ENCODE measurements at regions not wholly inside any gene's neighbourhood (a gene's known extent, or its start where the extent isn't known, plus 50 kb on each side); places are given as distances from the start of the nearest gene placed in this dataset.
"Not testable (repeated sequence)": the region's sequence is repeated elsewhere in the genome, so short reads cannot be mapped to it uniquely, and the experiment has no call there.

- no peak overlapping the region for H3K27ac Mint-ChIP-seq
These were observed 392.8 kb downstream of the JRKL start for GRCh38 chr11:96782632-96783031.

DNA sequence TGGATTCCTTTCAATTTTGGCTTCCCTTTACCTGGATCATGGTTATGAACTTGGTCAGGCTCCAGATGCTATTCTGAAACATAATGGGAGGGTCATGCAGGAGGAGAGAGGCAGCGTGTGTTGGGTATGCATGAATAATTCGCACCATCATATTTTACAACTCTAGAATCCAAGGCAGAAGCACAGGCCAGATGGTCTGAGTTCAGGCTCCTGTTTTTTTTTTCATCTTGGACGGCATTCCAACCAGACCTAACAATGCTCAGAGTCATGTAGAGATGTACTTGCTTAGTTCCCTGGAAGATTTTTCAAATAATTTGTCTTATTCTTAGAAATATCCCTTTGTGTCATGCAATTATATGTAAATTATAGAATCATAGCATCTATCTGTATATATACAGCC is 393.5 kb downstream of the JRKL start:
- H3K9me3 Mint-ChIP-seq, result no peaks in the 10 kb centered on the region
- H3K27ac Mint-ChIP-seq, result no peak overlapping the region
- no peaks in the 10 kb centered on the region for H3K4me1 Mint-ChIP-seq (ENCODE audit: low read depth)
- no peaks in the 10 kb centered on the region for H3K27me3 Mint-ChIP-seq
- H3K4me3 Mint-ChIP-seq, result no peak overlapping the region
- H3K36me3 Mint-ChIP-seq (ENCODE audit: low read depth), result no peaks in the 10 kb centered on the region

More at GRCh38 chr11:96782632-96783031, 392.8 kb downstream of the JRKL start:
- Mint-ChIP-seq H3K36me3 (ENCODE audit: low read depth) (no peaks in the 10 kb centered on the region), H3K4me1 (ENCODE audit: low read depth) (no peaks in the 10 kb centered on the region), H3K9me3 (no peaks in the 10 kb centered on the region), H3K27me3 (no peaks in the 10 kb centered on the region), H3K4me3 (no peak overlapping the region)

DNA sequence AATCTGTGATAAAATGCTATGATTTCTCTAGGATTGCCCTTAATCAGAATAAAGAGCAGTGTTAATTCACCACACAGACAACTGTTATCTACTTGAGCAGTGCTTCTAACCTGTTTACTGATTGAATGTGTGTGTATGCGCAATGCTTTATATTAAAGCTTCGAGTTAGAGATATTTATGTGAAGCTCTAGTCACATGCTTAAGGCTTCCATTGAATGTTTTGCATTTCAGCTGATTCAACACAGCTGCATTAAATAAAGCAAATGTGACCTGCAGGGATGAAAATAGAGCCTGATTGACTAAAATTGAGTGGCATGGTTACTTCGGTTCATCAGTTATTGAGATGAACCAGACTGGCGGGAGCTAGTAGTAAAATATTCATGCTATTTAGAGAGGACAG is 395.3 kb downstream of the JRKL start:
- no peaks in the 10 kb centered on the region for H3K36me3 Mint-ChIP-seq (ENCODE audit: low read depth)
- no peak overlapping the region for H3K4me3 Mint-ChIP-seq
- no peak overlapping the region for H3K27ac Mint-ChIP-seq
- no peaks in the 10 kb centered on the region for H3K4me1 Mint-ChIP-seq (ENCODE audit: low read depth)
- H3K27me3 Mint-ChIP-seq, result no peaks in the 10 kb centered on the region
- peaks cover 6% of the 10 kb centered on the region for H3K9me3 Mint-ChIP-seq

- Mint-ChIP-seq H3K9me3 (peaks cover 4% of the 10 kb centered on the region), H3K27me3 (no peaks in the 10 kb centered on the region), H3K36me3 (ENCODE audit: low read depth) (no peaks in the 10 kb centered on the region), H3K27ac (no peak overlapping the region), H3K4me3 (no peak overlapping the region), H3K4me1 (ENCODE audit: low read depth) (no peaks in the 10 kb centered on the region)
These were observed 404.3 kb downstream of the JRKL start for GRCh38 chr11:96794152-96794551.

GRCh38 chr11:96798445-96798844 is 408.6 kb downstream of the JRKL start:
- Mint-ChIP-seq H3K4me3 (no peak overlapping the region), H3K9me3 (no peaks in the 10 kb centered on the region), H3K4me1 (ENCODE audit: low read depth) (no peaks in the 10 kb centered on the region), H3K27ac (no peak overlapping the region), H3K27me3 (no peaks in the 10 kb centered on the region), H3K36me3 (ENCODE audit: low read depth) (no peaks in the 10 kb centered on the region)

DNA sequence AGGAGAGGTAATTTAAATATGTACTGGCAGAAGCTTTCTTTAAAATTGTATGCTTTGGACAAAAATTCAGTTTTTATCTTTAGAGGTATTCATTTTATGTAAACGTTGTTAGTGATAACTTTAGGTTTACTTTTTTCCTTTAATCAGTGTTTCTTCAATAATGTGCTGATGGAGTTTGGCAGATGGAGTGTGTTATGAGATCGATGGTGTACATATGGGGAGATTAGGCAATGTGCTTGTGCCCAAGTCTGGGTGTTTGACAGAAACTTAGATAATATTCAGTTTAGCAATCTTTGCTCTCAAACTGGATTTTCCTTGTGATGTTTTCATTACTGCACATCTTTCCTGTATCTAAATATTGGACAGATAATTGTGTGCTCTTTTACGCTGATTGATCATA is 425.4 kb downstream of the JRKL start:
- no peaks in the 10 kb centered on the region for H3K4me1 Mint-ChIP-seq (ENCODE audit: low read depth)
- H3K36me3 Mint-ChIP-seq (ENCODE audit: low read depth), result no peaks in the 10 kb centered on the region
- H3K27ac Mint-ChIP-seq, result no peak overlapping the region
- H3K27me3 Mint-ChIP-seq, result no peaks in the 10 kb centered on the region
- no peaks in the 10 kb centered on the region for H3K9me3 Mint-ChIP-seq
- no peak overlapping the region for H3K4me3 Mint-ChIP-seq

DNA sequence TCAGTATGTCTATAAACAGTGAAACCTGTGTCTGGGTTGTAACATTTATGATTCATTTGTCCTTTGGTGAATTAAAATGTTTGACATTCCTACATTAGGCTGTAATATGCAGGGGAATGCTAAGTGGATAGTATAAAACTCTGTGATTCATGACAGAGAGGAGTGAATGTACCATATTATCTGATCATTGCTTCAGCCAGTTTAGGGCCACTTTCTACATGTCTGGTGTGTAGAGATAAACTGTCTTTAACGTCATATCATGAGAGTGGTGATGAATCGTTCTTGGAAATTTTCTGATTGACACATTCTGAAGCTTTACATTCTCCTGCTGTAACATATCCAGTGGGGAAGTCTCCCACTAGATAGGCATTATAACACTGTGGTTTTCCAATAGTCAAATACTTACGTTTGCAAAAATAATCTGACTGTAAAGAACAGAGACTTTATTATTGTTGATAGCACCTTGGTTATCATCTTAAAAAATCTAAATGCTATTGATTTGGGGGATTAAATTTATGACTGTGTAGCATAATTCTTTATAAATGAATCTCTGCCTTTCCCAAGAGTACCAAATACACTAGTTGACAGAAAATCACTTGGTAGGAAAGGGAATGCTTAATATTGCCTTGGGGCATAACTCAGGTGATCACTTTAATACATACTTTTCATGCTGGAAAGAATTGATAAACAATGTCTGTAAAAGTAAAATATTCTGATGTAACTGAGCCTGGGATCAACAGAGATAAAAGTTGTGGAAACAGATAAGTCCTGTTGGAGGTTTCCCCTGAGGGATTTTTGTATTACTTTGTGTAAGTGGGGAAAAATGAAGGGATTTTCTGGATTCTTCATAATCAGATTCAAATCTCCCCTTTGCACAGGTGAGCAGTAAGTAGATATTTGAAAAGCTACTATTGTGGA is 427.9 kb downstream of the JRKL start:
- H3K4me3 Mint-ChIP-seq, result no peak overlapping the region
- H3K27me3 Mint-ChIP-seq, result no peaks in the 10 kb centered on the region
- no peaks in the 10 kb centered on the region for H3K36me3 Mint-ChIP-seq (ENCODE audit: low read depth)
- H3K4me1 Mint-ChIP-seq (ENCODE audit: low read depth), result no peaks in the 10 kb centered on the region
- peaks cover 2% of the 10 kb centered on the region for H3K9me3 Mint-ChIP-seq
- H3K27ac Mint-ChIP-seq, result no peak overlapping the region

- Mint-ChIP-seq H3K27me3 (no peaks in the 10 kb centered on the region), H3K4me1 (ENCODE audit: low read depth) (no peaks in the 10 kb centered on the region), H3K27ac (no peak overlapping the region), H3K4me3 (no peak overlapping the region), H3K36me3 (ENCODE audit: low read depth) (no peaks in the 10 kb centered on the region), H3K9me3 (peaks cover 5% of the 10 kb centered on the region)
These were observed 437.4 kb downstream of the JRKL start for GRCh38 chr11:96827164-96827563.

DNA sequence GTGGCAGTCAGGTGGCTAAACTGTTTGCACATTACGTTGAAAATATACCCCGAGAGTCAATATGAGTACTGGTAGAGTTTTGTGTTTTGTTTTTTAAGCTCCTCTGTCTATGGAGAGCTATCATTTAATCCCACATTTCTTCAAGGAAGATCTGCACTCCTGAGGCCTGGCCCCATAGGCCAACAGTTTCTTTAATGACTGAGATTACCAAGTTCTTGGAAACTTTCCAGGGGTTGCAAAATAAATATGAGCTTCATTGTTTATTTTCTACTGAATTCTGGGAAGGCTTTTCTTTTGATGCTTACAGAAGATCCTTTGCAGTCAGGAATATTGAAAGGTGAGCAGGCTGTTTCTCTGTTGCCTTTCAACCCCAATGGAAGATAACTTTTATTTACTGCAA is 452.0 kb downstream of the JRKL start:
- no peak overlapping the region for H3K27ac Mint-ChIP-seq
- no peaks in the 10 kb centered on the region for H3K27me3 Mint-ChIP-seq
- H3K4me3 Mint-ChIP-seq, result no peak overlapping the region
- H3K36me3 Mint-ChIP-seq (ENCODE audit: low read depth), result no peaks in the 10 kb centered on the region
- no peaks in the 10 kb centered on the region for H3K4me1 Mint-ChIP-seq (ENCODE audit: low read depth)
- no peaks in the 10 kb centered on the region for H3K9me3 Mint-ChIP-seq

DNA sequence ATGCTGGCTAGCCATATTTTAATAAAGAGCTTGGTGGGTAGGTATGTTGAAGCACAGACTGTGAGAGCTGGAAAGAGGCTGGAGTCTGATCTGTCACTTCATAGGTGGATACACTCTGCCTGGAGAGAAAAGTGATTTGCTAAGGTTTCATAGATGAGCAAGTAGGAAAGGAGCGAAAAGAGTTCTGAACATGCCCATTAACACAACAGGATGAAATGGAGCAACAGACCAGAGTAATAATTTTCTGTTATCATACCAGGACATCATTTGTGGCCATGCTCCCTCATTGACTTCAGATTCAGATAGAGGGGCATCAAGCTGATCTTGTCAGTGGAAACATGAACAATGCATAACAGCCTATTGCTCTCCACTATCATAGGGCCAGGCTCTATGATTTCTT is 452.9 kb downstream of the JRKL start:
- Mint-ChIP-seq H3K27me3 (no peaks in the 10 kb centered on the region), H3K27ac (no peak overlapping the region), H3K36me3 (ENCODE audit: low read depth) (no peaks in the 10 kb centered on the region), H3K4me1 (ENCODE audit: low read depth) (no peaks in the 10 kb centered on the region), H3K9me3 (no peaks in the 10 kb centered on the region), H3K4me3 (no peak overlapping the region)

DNA sequence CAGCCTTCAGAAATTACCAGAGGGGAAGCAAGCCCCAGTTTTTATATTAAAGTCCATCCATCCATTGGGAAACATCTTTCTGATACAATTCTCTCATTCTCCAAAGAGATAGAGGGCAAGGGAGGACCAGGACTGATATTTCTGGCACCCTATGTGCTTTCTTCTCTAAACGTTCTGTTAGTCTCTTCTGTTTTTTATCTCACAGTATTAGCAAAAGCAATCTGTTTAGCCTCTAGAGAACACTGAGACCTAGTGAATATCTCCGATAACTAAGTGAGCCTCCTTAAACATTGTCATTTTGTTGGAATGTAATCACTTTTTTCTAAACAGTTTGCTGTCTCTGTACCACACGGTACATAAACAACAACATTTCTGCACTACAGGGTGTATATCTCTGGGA is 464.6 kb downstream of the JRKL start:
- Mint-ChIP-seq H3K9me3 (no peaks in the 10 kb centered on the region), H3K36me3 (ENCODE audit: low read depth) (no peaks in the 10 kb centered on the region)

DNA sequence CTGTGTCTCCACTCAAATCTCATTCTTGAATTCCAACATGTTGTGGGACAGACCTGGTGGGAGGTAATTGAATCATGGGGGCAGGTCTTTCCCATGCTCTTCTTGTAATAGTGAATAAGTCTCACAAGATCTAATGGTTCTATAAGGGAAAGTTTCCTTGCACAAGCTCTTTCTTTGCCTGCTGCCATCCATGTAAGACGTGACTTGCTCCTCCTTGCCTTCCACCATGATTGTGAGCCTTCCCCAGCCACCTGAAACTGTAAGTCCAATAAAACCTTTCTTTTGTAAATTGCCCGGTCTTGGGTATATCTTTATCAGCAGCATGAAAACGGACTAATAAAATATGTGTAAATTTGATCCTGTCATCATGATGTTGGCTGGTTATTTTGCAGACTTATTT is 471.9 kb downstream of the JRKL start:
- H3K4me1 Mint-ChIP-seq (ENCODE audit: low read depth); H3K4me3 Mint-ChIP-seq; H3K27me3 Mint-ChIP-seq; H3K27ac Mint-ChIP-seq; H3K36me3 Mint-ChIP-seq (ENCODE audit: low read depth): not testable (repeated sequence)
- peaks cover 26% of the 10 kb centered on the region for H3K9me3 Mint-ChIP-seq

More for the DNA sequence above, 464.6 kb downstream of the JRKL start:
- Mint-ChIP-seq H3K27ac (no peak overlapping the region), H3K4me3 (no peak overlapping the region), H3K4me1 (ENCODE audit: low read depth) (no peaks in the 10 kb centered on the region), H3K27me3 (no peaks in the 10 kb centered on the region)

GRCh38 chr11:96863520-96863919 is 473.7 kb downstream of the JRKL start:
- H3K9me3 Mint-ChIP-seq, result peaks cover 26% of the 10 kb centered on the region
- H3K36me3 Mint-ChIP-seq (ENCODE audit: low read depth), result no peaks in the 10 kb centered on the region
- no peak overlapping the region for H3K27ac Mint-ChIP-seq
- no peaks in the 10 kb centered on the region for H3K27me3 Mint-ChIP-seq
- H3K4me3 Mint-ChIP-seq, result no peak overlapping the region
- H3K4me1 Mint-ChIP-seq (ENCODE audit: low read depth), result no peaks in the 10 kb centered on the region

- Mint-ChIP-seq H3K27me3 (no peaks in the 10 kb centered on the region), H3K27ac (no peak overlapping the region), H3K9me3 (peaks cover 26% of the 10 kb centered on the region), H3K36me3 (ENCODE audit: low read depth) (no peaks in the 10 kb centered on the region), H3K4me1 (ENCODE audit: low read depth) (no peaks in the 10 kb centered on the region), H3K4me3 (no peak overlapping the region)
These were observed 475.2 kb downstream of the JRKL start for GRCh38 chr11:96865020-96865419.

- no peaks in the 10 kb centered on the region for H3K27me3 Mint-ChIP-seq
These were observed 479.4 kb downstream of the JRKL start for GRCh38 chr11:96869207-96869606.

DNA sequence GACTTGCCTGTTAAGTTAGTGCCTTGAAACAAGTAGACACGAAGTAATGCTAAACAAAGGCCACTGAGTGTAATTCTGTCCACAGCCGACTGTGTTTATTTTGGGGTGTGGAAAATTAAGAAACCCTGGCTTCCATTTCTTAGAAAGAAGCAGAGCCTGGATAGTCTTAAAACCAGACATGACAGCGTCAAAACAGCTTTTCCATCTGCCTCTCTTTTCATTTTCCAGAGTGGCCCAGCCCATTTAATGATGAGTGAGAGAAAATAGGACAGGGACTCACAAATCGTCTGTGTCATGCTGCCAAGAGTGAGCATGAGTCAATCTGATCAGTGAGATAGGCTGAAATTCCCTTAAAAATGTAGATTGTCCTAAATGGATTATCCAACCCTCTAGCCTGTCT is 485.9 kb downstream of the JRKL start:
- Mint-ChIP-seq H3K4me3 (no peak overlapping the region), H3K27me3 (no peaks in the 10 kb centered on the region), H3K4me1 (ENCODE audit: low read depth) (no peaks in the 10 kb centered on the region), H3K9me3 (no peaks in the 10 kb centered on the region), H3K36me3 (ENCODE audit: low read depth) (no peaks in the 10 kb centered on the region), H3K27ac (no peak overlapping the region)

More at GRCh38 chr11:96869207-96869606, 479.4 kb downstream of the JRKL start:
- H3K9me3 Mint-ChIP-seq, result peaks cover 10% of the 10 kb centered on the region
- H3K36me3 Mint-ChIP-seq (ENCODE audit: low read depth), result no peaks in the 10 kb centered on the region
- no peak overlapping the region for H3K4me3 Mint-ChIP-seq
- no peaks in the 10 kb centered on the region for H3K4me1 Mint-ChIP-seq (ENCODE audit: low read depth)
- no peak overlapping the region for H3K27ac Mint-ChIP-seq
